H1 (cell line): ENCODE measurements at regions not wholly inside any gene's neighbourhood (a gene's known extent, or its start where the extent isn't known, plus 50 kb on each side); places are given as distances from the start of the nearest gene placed in this dataset.

Experiments
- CTCF ChIA-PET: fragments of 300-600 bp; sonication (Branson Sonifier 250); formaldehyde crosslinking; loops from one replicate; lab custom pipeline; 2021; ENCODE audit not compliant: partially characterized antibody; lab: Charles Lee
- POLR2A ChIA-PET: fragments of 300-600 bp; sonication (Branson Sonifier 250); formaldehyde crosslinking; loops from one replicate; lab custom pipeline; 2021; ENCODE audit warnings: inconsistent platforms; ENCODE audit not compliant: partially characterized antibody; lab: Charles Lee
- DNase-seq, 2 experiments: peaks; one replicate each; pipeline versions ENCODE4 v3.0.0 to v3.0.0-alpha.2; 2010 to 2022; ENCODE audit warnings: low spot score in 2 of 2, low read depth in 1 of 2, mixed read lengths in 1 of 2
- FAIRE-seq: peaks from 2 replicates; lab custom pipeline; 2011; peaks lifted over from hg19 to GRCh38; lab: Jason Lieb, UNC
- H2AFZ ChIP-seq: 2 replicates; pipeline ENCODE4 v1.8.1; 2012; ENCODE audit warnings: low read length, inconsistent platforms
- H2AK5ac ChIP-seq: 2 replicates; pipeline ENCODE4 v1.6.1; 2013; ENCODE audit warnings: low read depth, low read length
- H2BK120ac ChIP-seq: replicated peaks from 2 replicates; pipeline ENCODE3; 2013; ENCODE audit warnings: low read depth, low read length, inconsistent platforms
- H2BK12ac ChIP-seq: 2 replicates; pipeline ENCODE4 v1.6.1; 2013; ENCODE audit warnings: low read depth, low read length
- H2BK15ac ChIP-seq: 2 replicates; pipeline ENCODE4 v1.6.1; 2013; ENCODE audit warnings: low read length
- H2BK20ac ChIP-seq: 2 replicates; pipeline ENCODE4 v1.6.1; 2013; ENCODE audit warnings: low read length
- H2BK5ac ChIP-seq: 2 replicates; pipeline ENCODE4 v1.6.1; 2013; ENCODE audit warnings: low read depth, low read length
- H3K14ac ChIP-seq: 2 replicates; pipeline ENCODE4 v1.6.1; 2013; ENCODE audit warnings: inconsistent platforms; ENCODE audit not compliant: insufficient read length
- H3K18ac ChIP-seq: 2 replicates; pipeline ENCODE4 v1.6.1; 2013; ENCODE audit warnings: low read length; ENCODE audit errors: extremely low read depth
- H3K23ac ChIP-seq: 2 replicates; pipeline ENCODE4 v1.6.1; 2013; ENCODE audit warnings: inconsistent platforms; ENCODE audit not compliant: insufficient read length
- H3K23me2 ChIP-seq: 2 replicates; pipeline ENCODE4 v1.6.1; 2013; ENCODE audit warnings: low read depth, low read length
- H3K27ac ChIP-seq: 2 replicates; pipeline ENCODE4 v1.6.1; 2011; ENCODE audit warnings: low read depth, low read length, inconsistent platforms
- H3K27me3 ChIP-seq, 4 experiments: replicated peaks in 1 of 4; 1 replicate in 1 of 4; 2 replicates in 3 of 4; pipeline versions ENCODE4 v1.6.1 to v1.8.1; 2011 to 2013; ENCODE audit warnings: low read length in 3 of 4, mild to moderate bottlenecking in 3 of 4, inconsistent platforms in 2 of 4, mixed read lengths in 2 of 4, moderate library complexity in 1 of 4; ENCODE audit not compliant: control insufficient read depth in 3 of 4, insufficient read depth in 3 of 4; ENCODE audit errors: extremely low read depth in 1 of 4
- H3K36me3 ChIP-seq, 4 experiments: 2 replicates each; pipeline versions ENCODE4 v1.6.1 to v1.8.1; 2011 to 2013; ENCODE audit warnings: mild to moderate bottlenecking in 4 of 4, low read length in 3 of 4, moderate library complexity in 2 of 4, control low read depth in 1 of 4, inconsistent platforms in 1 of 4; ENCODE audit not compliant: insufficient read depth in 4 of 4, control insufficient read depth in 2 of 4
- H3K4ac ChIP-seq: replicated peaks from 2 replicates; pipeline ENCODE3; 2013; ENCODE audit warnings: low read length, low read depth, mixed read lengths, inconsistent platforms; ENCODE audit not compliant: insufficient read length
- H3K4me1 ChIP-seq, 4 experiments: replicated peaks in 1 of 4; 1 replicate in 1 of 4; 2 replicates in 3 of 4; pipeline versions ENCODE4 v1.6.1 to v1.8.1; 2011 to 2013; ENCODE audit warnings: low read length in 3 of 4, inconsistent platforms in 2 of 4, mixed read lengths in 1 of 4; ENCODE audit not compliant: insufficient read depth in 4 of 4, control insufficient read depth in 3 of 4
- H3K4me2 ChIP-seq, 2 experiments: 2 replicates each; pipeline versions ENCODE4 v1.6.1 to v1.8.1; 2011 to 2013; ENCODE audit warnings: low read depth in 2 of 2, low read length in 2 of 2, control low read depth in 1 of 2, inconsistent platforms in 1 of 2, mild to moderate bottlenecking in 1 of 2; ENCODE audit not compliant: insufficient read depth in 1 of 2
- H3K4me3 ChIP-seq, 4 experiments: fragments of 200-600, 300-600 bp in 1 of 4; sonication (generic), shearing (Covaris generic), sonication (Bioruptor Twin) in 1 of 4; 2 replicates each; pipeline versions ENCODE4 v1.5.1 to v1.8.1; 2011 to 2016; ENCODE audit warnings: low read length in 4 of 4, low read depth in 3 of 4, control low read depth in 2 of 4, inconsistent platforms in 2 of 4, mild to moderate bottlenecking in 2 of 4, mixed read lengths in 1 of 4, moderate library complexity in 1 of 4; ENCODE audit not compliant: insufficient read depth in 2 of 4; ENCODE audit errors: extremely low read depth in 1 of 4
- H3K56ac ChIP-seq: replicated peaks from 2 replicates; pipeline ENCODE3; 2013; ENCODE audit warnings: low read depth, mild to moderate bottlenecking, mixed read lengths, low read length, inconsistent platforms; ENCODE audit not compliant: insufficient read length
- H3K79me1 ChIP-seq: 2 replicates; pipeline ENCODE4 v1.6.1; 2013; ENCODE audit warnings: low read depth, low read length, control low read depth
- H3K79me2 ChIP-seq, 2 experiments: 2 replicates each; pipeline versions ENCODE4 v1.6.1 to v1.8.1; 2012 to 2013; ENCODE audit warnings: low read length in 2 of 2, mild to moderate bottlenecking in 2 of 2, inconsistent platforms in 1 of 2; ENCODE audit not compliant: insufficient read depth in 2 of 2, control insufficient read depth in 1 of 2
- H3K9ac ChIP-seq, 4 experiments: replicated peaks in 1 of 4; 1 replicate in 1 of 4; 2 replicates in 3 of 4; pipeline versions ENCODE4 v1.6.1 to v1.8.1; 2011 to 2013; ENCODE audit warnings: low read depth in 3 of 4, low read length in 3 of 4, control low read depth in 2 of 4, mild to moderate bottlenecking in 2 of 4, moderate library complexity in 2 of 4, inconsistent platforms in 1 of 4; ENCODE audit errors: extremely low read depth in 1 of 4
- H3K9me3 ChIP-seq, 2 experiments: 2 replicates each; pipeline versions ENCODE4 v1.6.1 to v1.8.1; 2012 to 2013; ENCODE audit warnings: mild to moderate bottlenecking in 2 of 2, moderate library complexity in 2 of 2, control low read depth in 1 of 2, inconsistent platforms in 1 of 2, low read depth in 1 of 2, low read length in 1 of 2, mixed read lengths in 1 of 2; ENCODE audit not compliant: insufficient read depth in 2 of 2
- H4K20me1 ChIP-seq, 2 experiments: replicated peaks in 1 of 2; 2 replicates each; pipeline versions ENCODE3 to v1.8.1; 2011 to 2013; ENCODE audit warnings: inconsistent platforms in 2 of 2, low read length in 2 of 2, mild to moderate bottlenecking in 1 of 2; ENCODE audit not compliant: insufficient read depth in 2 of 2, control insufficient read depth in 1 of 2
- H4K5ac ChIP-seq: 2 replicates; pipeline ENCODE4 v1.6.1; 2013; ENCODE audit warnings: low read length, low read depth, mixed read lengths, inconsistent platforms; ENCODE audit not compliant: insufficient read length
- H4K8ac ChIP-seq: 2 replicates; pipeline ENCODE4 v1.8.0; 2013; ENCODE audit warnings: mild to moderate bottlenecking, moderate library complexity, low read length, inconsistent platforms; ENCODE audit not compliant: insufficient read depth; ENCODE audit errors: extremely low read depth
- H4K91ac ChIP-seq: replicated peaks from 2 replicates; pipeline ENCODE3; 2013; ENCODE audit warnings: low read length, mixed read lengths, inconsistent platforms; ENCODE audit not compliant: insufficient read length
- CREB1 ChIP-seq: IDR thresholded peaks from 2 replicates; pipeline ENCODE4 v1.6.1; 2012; ENCODE audit warnings: inconsistent platforms
- FOSL1 ChIP-seq: IDR thresholded peaks from 2 replicates; pipeline ENCODE4 v1.6.1; 2011; ENCODE audit warnings: mild to moderate bottlenecking, low read depth, low read length, moderate library complexity; ENCODE audit not compliant: insufficient read depth
- KDM4A ChIP-seq: IDR thresholded peaks from one replicate; pipeline ENCODE4 v1.7.1; 2012; ENCODE audit warnings: low read depth, mild to moderate bottlenecking, moderate library complexity, low read length, inconsistent platforms; ENCODE audit not compliant: severe bottlenecking
- KDM5A ChIP-seq: fragments of 200-600 bp; IDR thresholded peaks from 2 replicates; pipeline ENCODE4 v1.7.1; 2012; ENCODE audit warnings: mild to moderate bottlenecking, low read length, inconsistent platforms, mixed read lengths
- NANOG ChIP-seq: IDR thresholded peaks from 2 replicates; pipeline ENCODE4 v1.6.1; 2011; ENCODE audit warnings: low read length, low read depth, mild to moderate bottlenecking, inconsistent platforms; ENCODE audit not compliant: insufficient read depth, poor library complexity, severe bottlenecking
- PHF8 ChIP-seq: fragments of 200-600 bp; sonication (generic); conservative IDR thresholded peaks from 2 replicates; pipeline ENCODE4 v1.7.1; 2012; ENCODE audit warnings: low read depth, mild to moderate bottlenecking, inconsistent platforms, low read length, moderate library complexity
- POLR2AphosphoS5 ChIP-seq: IDR thresholded peaks from 2 replicates; pipeline ENCODE4 v1.6.1; 2011; ENCODE audit warnings: low read depth, low read length
- RXRA ChIP-seq: IDR thresholded peaks from 2 replicates; pipeline ENCODE4 v1.6.1; 2011; ENCODE audit warnings: low read depth, mild to moderate bottlenecking, low read length, moderate library complexity; ENCODE audit not compliant: insufficient read depth
- SIN3A ChIP-seq, 2 experiments: IDR thresholded peaks in 1 of 2; conservative IDR thresholded peaks in 1 of 2; 2 replicates each; pipeline ENCODE4 v1.6.1; 2011 to 2012; ENCODE audit warnings: low read length in 2 of 2, improper control_type of control experiment in 1 of 2, low read depth in 1 of 2, mild to moderate bottlenecking in 1 of 2
- SIRT6 ChIP-seq: IDR thresholded peaks from one replicate; pipeline ENCODE4 v1.7.1; 2012; ENCODE audit warnings: low read length, inconsistent platforms

DNA sequence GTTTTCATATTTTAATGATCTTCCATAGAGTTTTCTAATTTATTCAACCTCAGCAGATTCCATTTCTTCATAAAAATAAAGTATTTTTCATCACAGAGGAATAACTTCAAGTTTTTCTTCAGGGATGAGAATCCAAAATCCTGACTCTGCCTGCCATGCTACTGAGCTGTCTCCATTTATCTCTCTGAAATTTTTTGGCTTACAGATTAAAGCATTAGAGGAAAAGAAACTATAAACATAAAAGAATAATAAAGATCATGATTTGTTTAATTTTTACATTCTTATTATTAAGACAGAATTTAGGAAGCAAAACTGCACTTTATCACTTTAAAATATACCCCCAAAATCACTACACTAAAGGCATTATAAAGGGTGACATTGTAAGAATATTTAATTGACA, 301.8 kb upstream of the NFE2L3 start:
- Histone ChIP-seq H4K91ac (no peak overlapping the region), H2BK12ac (no peak overlapping the region), H2BK120ac (no peak overlapping the region), H3K4me2 (no peak overlapping the region), H3K36me3 (no peaks in the 10 kb centered on the region), H2AK5ac (no peak overlapping the region), H2AFZ (no peak overlapping the region), H2BK15ac (no peak overlapping the region), H3K27me3 (peaks cover 16 to 31% (median 24%) of the 10 kb centered on the region in 4 experiments; a peak in 6 of 7 replicates), H3K4ac (no peak overlapping the region), H3K4me3 (no peak overlapping the region), H3K4me1 (peaks cover 0 to 5% (median 2%) of the 10 kb centered on the region in 4 experiments; a peak in 3 of 7 replicates), H3K56ac (no peak overlapping the region), H4K5ac (no peak overlapping the region), H3K27ac (no peak overlapping the region), H3K79me1 (no peaks in the 10 kb centered on the region), H3K9ac (no peak overlapping the region), H3K14ac (no peak overlapping the region), H2BK5ac (no peak overlapping the region), H4K8ac (no peak overlapping the region), H3K18ac (no peak overlapping the region), H3K9me3 (no peaks in the 10 kb centered on the region), H2BK20ac (no peak overlapping the region), H4K20me1 (no peaks in the 10 kb centered on the region), H3K79me2 (no peaks in the 10 kb centered on the region), H3K23ac (no peak overlapping the region), H3K23me2 (peaks cover 8% of the 10 kb centered on the region; the same call in 1 of the 2 replicates)
- no peak for FAIRE-seq
- DNase-seq: no peak
- TF ChIP-seq RXRA (no peak), NANOG (no peak), FOSL1 (no peak), PHF8 (no peak), KDM5A (no peak), CREB1 (no peak), POLR2AphosphoS5 (no peak), KDM4A (no peak), SIRT6 (no peak), SIN3A (conservative IDR thresholded peaks at IDR 0.05 in 1 of 2, IDR thresholded peaks at IDR 0.05 in 1 of 2; ENCODE audit: low read depth in 1 of 2, low read length in 2 of 2) (no peak)
- POLR2A ChIA-PET: no interaction called here
- CTCF ChIA-PET: interaction anchor here (0.5 to 4.7 kb wide), 11 partner anchors 10 to 1561 kb away, joined by 3 to 40 read pairs (median 4); no protein-coding TSS in a partner anchor
